LoVo (cell line): ENCODE measurements at regions not wholly inside any gene's neighbourhood (a gene's known extent, or its start where the extent isn't known, plus 50 kb on each side); places are given as distances from the start of the nearest gene placed in this dataset.

Experiments
- DNase-seq: peaks from one replicate; pipeline ENCODE4 v3.0.0-alpha.2; 2016; ENCODE audit warnings: low spot score

- DNase-seq = no peak
Measured at GRCh38 chr10:33611423-33611822, 277.0 kb upstream of the NRP1 start.

- no peak for DNase-seq
Measured at GRCh38 chr10:33609546-33609945, 275.1 kb upstream of the NRP1 start.

GRCh38 chr10:33602278-33602677, 267.8 kb upstream of the NRP1 start:
- no peak for DNase-seq

GRCh38 chr10:33600381-33600780, 265.9 kb upstream of the NRP1 start:
- no peak for DNase-seq

- DNase-seq = no peak
Measured at GRCh38 chr10:33596422-33596821, 262.0 kb upstream of the NRP1 start.

GRCh38 chr10:33594475-33594874, 260.0 kb upstream of the NRP1 start:
- no peak for DNase-seq

GRCh38 chr10:33588974-33589600, 254.6 kb upstream of the NRP1 start:
- no peak for DNase-seq

GRCh38 chr10:33584596-33584995, 250.1 kb upstream of the NRP1 start:
- peak; percentile 51 for DNase-seq

- DNase-seq = no peak
Measured at GRCh38 chr10:33579996-33580395, 245.5 kb upstream of the NRP1 start.

GRCh38 chr10:33573606-33574005, 239.1 kb upstream of the NRP1 start:
- DNase-seq = no peak

- no peak for DNase-seq
Measured at GRCh38 chr10:33571616-33572015, 237.1 kb upstream of the NRP1 start.

- DNase-seq = no peak
Measured at GRCh38 chr10:33570495-33570894, 236.0 kb upstream of the NRP1 start.

GRCh38 chr10:33569702-33570101, 235.2 kb upstream of the NRP1 start:
- no peak for DNase-seq

GRCh38 chr10:33566426-33566825, 232.0 kb upstream of the NRP1 start:
- DNase-seq = no peak

- DNase-seq = no peak
Measured at GRCh38 chr10:33566001-33566400, 231.5 kb upstream of the NRP1 start.

- DNase-seq = no peak
Measured at GRCh38 chr10:33565231-33565630, 230.8 kb upstream of the NRP1 start.

GRCh38 chr10:33559105-33559504, 224.6 kb upstream of the NRP1 start:
- no peak for DNase-seq

- no peak for DNase-seq
Measured at GRCh38 chr10:33557313-33557712, 222.8 kb upstream of the NRP1 start.

GRCh38 chr10:33556620-33557019, 222.2 kb upstream of the NRP1 start:
- no peak for DNase-seq

- DNase-seq = no peak
Measured at GRCh38 chr10:33556103-33556502, 221.6 kb upstream of the NRP1 start.

- DNase-seq = no peak
Measured at GRCh38 chr10:33553748-33554571, 219.5 kb upstream of the NRP1 start.

GRCh38 chr10:33552290-33552689, 217.8 kb upstream of the NRP1 start:
- DNase-seq = no peak

- no peak for DNase-seq
Measured at GRCh38 chr10:33550811-33551210, 216.3 kb upstream of the NRP1 start.

- DNase-seq = no peak
Measured at GRCh38 chr10:33547976-33548375, 213.5 kb upstream of the NRP1 start.
